ENCODE measurements at regions not wholly inside any gene's neighbourhood (a gene's known extent, or its start where the extent isn't known, plus 50 kb on each side); places are given as distances from the start of the nearest gene placed in this dataset.
A peak's percentile ranks its signal among the peaks of the same experiment; 100 is the strongest.

- no peak for FAIRE-seq
Observed at GRCh38 chr2:145126146-145126545, 606.2 kb upstream of the ZEB2 start.

GRCh38 chr2:145124085-145124484 lies 604.2 kb upstream of the ZEB2 start:
- no peak for DNase-seq (ENCODE audit: low spot score in 2 of 2)
- no peak for FAIRE-seq

More at GRCh38 chr2:145126146-145126545, 606.2 kb upstream of the ZEB2 start:
- DNase-seq (ENCODE audit: low spot score in 2 of 2), result no peak

GRCh38 chr2:145123606-145124005 lies 603.7 kb upstream of the ZEB2 start:
- FAIRE-seq, result no peak
- no peak for DNase-seq (ENCODE audit: low spot score in 2 of 2)

GRCh38 chr2:145119225-145119624 lies 599.3 kb upstream of the ZEB2 start:
- DNase-seq (ENCODE audit: low spot score in 2 of 2) (no peak), FAIRE-seq (no peak)

GRCh38 chr2:145116834-145117725 lies 597.2 kb upstream of the ZEB2 start:
- FAIRE-seq (no peak), DNase-seq (ENCODE audit: low spot score in 2 of 2) (no peak)

- no peak for FAIRE-seq
- no peak for DNase-seq (ENCODE audit: low spot score in 2 of 2)
Observed at GRCh38 chr2:145116056-145116455, 596.1 kb upstream of the ZEB2 start.

GRCh38 chr2:145114726-145115125 lies 594.8 kb upstream of the ZEB2 start:
- DNase-seq (ENCODE audit: low spot score in 2 of 2) (no peak), FAIRE-seq (no peak)

- FAIRE-seq (no peak), DNase-seq (ENCODE audit: low spot score in 2 of 2) (no peak)
Observed at GRCh38 chr2:145112467-145112866, 592.5 kb upstream of the ZEB2 start.

- no peak for FAIRE-seq
- DNase-seq (ENCODE audit: low spot score in 2 of 2), result no peak
Observed at GRCh38 chr2:145110668-145111356, 590.9 kb upstream of the ZEB2 start.

- no peak for DNase-seq (ENCODE audit: low spot score in 2 of 2)
- no peak for FAIRE-seq
Observed at GRCh38 chr2:145108959-145109710, 589.2 kb upstream of the ZEB2 start.

GRCh38 chr2:145108361-145108778 lies 588.5 kb upstream of the ZEB2 start:
- FAIRE-seq (no peak), DNase-seq (ENCODE audit: low spot score in 2 of 2) (no peak)

GRCh38 chr2:145106293-145106692 lies 586.4 kb upstream of the ZEB2 start:
- DNase-seq (ENCODE audit: low spot score in 2 of 2), result no peak
- FAIRE-seq, result no peak

- no peak for FAIRE-seq
- DNase-seq (ENCODE audit: low spot score in 2 of 2), result no peak
Observed at GRCh38 chr2:145102706-145103105, 582.8 kb upstream of the ZEB2 start.

- no peak for FAIRE-seq
- no peak for DNase-seq (ENCODE audit: low spot score in 2 of 2)
Observed at GRCh38 chr2:145100301-145100700, 580.4 kb upstream of the ZEB2 start.

GRCh38 chr2:145096582-145096981 lies 576.7 kb upstream of the ZEB2 start:
- FAIRE-seq, result no peak

GRCh38 chr2:145095641-145096435 lies 575.9 kb upstream of the ZEB2 start:
- no peak for DNase-seq (ENCODE audit: low spot score in 2 of 2)
- FAIRE-seq, result no peak

More at GRCh38 chr2:145096582-145096981, 576.7 kb upstream of the ZEB2 start:
- DNase-seq (ENCODE audit: low spot score in 2 of 2), result no peak

GRCh38 chr2:145094370-145094769 lies 574.5 kb upstream of the ZEB2 start:
- FAIRE-seq, result no peak

GRCh38 chr2:145091967-145092366 lies 572.0 kb upstream of the ZEB2 start:
- DNase-seq (ENCODE audit: low spot score in 2 of 2), result peak in 1 of 2 donors; percentile 1
- FAIRE-seq, result no peak

More at GRCh38 chr2:145094370-145094769, 574.5 kb upstream of the ZEB2 start:
- DNase-seq (ENCODE audit: low spot score in 2 of 2), result no peak

GRCh38 chr2:145090841-145091761 lies 571.2 kb upstream of the ZEB2 start:
- FAIRE-seq (no peak), DNase-seq (ENCODE audit: low spot score in 2 of 2) (no peak)
